NCI-H748 (cell line): ENCODE measurements at regions not wholly inside any gene's neighbourhood (a gene's known extent, or its start where the extent isn't known, plus 50 kb on each side); places are given as distances from the start of the nearest gene placed in this dataset.

ENCODE experiments used
- DNase-seq: peaks from one replicate; lab custom pipeline; 2025; ENCODE audit not compliant: unreplicated experiment; lab: John Stamatoyannopoulos, UW

DNA sequence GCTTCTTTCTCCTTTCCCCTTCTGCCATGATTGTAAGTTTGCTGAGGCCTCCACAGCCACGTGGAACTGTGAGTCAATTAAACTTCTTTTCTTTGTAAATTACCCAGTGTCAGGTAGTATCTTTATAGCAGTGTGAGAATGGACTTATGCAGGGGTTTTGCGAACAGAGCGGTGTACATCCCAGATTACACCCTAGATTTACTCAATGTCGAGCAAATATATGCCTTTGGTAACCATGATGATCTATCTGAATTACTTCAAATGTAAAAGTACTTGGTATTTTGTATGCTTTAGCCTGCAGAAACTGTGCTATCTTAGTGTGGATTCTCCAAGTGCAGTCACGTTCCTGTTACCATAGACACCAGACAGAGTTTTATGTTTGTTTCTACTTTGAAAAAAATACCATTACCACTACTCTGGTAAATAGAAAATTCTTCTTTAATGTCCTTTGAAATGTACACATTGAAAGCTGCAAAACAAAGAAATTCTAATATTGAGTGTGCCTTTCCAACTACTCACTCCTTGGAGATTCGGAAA lies 510.4 kb upstream of the ARGLU1 start:
- no peak for DNase-seq

DNA sequence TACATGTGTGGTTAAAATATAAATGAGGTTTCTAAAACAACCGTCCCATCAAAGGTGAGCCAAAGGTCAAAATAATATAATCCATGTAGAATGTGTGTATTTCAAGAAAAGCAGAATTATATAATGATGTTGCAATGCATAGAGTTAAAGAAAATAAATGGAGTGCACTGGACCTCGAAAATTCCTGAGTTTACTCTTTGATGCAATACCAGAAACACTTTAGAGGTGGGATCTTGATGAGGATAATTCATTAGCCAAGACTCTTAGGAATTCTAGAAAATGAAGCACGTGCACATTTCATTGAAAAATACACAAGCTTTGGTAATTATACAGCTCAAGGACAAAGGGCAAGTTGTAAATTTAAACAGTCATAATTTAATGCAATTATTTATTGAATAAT lies 508.9 kb upstream of the ARGLU1 start:
- DNase-seq = no peak

DNA sequence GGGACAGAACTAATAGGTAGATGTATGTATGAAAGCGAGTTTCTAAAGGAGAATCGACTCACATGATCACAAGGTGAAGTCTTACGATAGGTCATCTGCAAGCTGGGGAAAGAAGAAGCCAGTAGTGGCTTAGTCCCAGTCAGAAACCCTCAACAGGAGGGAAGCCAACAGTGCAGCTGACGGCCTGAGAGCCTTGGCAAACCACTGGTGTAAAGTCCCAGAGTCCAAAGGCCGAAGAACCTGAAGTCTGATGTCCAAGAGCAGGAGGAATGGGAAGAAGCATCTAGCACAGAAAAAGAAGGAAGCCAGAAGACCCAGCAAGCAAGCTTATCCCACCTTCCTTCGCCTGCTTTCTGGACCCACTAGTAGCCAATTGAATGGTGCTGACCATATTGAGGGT lies 507.6 kb upstream of the ARGLU1 start:
- no peak for DNase-seq

DNA sequence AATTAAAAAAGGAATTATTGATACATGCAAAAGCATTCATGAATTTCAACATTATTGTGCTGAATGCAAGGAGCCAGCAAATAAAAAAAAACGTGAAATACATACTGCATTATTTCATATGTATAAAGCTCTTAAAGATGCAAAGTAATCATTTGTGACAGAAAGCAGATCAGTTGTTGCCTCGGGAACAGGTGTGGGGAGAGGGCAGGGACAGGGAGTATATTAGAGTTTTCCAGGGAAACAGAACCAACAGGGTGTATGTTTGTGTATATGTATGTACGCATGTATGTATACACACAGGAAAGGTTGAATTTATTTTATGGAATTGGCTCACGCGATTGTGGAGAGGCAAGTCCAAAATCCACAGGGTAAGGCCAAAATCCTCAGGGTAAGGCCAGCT lies 502.9 kb upstream of the ARGLU1 start:
- DNase-seq = no peak

DNA sequence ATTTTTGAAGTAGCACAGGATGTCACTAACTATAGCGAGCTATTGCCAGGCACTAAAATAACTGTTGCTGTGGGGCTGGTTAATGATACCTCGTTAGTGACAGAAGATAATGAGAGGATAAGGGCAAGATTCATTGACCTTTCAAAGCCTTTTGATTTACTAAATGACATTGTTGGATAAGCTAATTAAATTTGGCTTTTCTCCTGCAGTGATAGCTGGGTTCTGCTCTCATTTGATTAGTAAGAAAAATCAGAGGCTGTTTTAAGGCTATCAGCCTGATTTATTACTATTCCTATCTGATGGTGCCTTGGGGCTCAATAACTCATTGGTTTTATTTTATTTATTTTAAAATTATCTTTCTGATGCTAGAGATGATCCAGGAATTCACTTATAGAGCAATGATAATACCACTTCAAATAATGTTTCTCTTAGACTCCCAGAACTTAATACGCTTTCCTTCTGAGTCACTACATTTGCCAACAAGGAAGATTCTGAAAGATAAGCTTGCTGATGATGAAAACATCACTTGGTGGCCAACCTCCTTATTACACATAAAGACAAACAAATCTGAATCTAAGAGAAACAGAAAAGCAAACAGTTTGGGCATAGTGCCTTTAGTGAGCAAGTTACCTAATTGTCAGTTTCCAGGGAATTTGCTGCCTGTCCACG lies 501.3 kb upstream of the ARGLU1 start:
- no peak for DNase-seq

DNA sequence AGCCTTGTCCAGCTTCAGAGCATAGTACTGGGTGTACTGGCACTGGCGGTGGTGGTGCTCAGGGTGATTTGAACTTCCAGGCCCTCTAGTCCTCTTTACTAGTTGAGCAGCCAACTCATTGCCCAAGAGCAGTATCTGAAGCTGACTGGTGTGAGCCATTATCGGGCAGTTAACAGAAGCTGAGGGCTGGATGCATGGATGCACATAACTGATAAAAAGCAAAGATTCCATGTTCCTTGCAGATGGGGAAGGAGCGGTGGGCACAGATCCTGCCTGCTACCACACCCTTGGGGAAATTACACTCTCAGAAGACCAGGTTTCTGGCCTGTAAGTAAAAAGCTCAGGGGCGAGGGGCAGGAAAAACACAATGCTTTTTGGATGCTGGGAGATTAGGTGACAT lies 499.4 kb upstream of the ARGLU1 start:
- DNase-seq = no peak

DNA sequence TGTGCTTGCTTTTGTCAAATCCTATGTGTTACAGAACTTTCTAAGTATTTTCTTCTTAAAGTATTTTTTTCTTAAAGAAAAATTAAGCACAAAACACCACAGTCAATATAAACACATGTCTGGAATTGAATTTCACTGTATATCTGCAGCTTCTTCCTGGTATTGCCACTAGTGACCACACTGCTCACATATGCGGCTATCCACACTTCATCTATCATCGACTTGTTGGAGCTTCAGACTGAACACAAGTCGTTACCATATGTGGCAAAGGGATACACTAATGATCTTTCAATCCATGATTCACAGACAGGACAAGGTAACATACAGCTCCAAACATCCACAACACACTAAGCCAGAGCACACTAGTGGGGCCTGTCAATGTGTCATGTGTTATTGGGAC lies 498.4 kb upstream of the ARGLU1 start:
- no peak for DNase-seq

DNA sequence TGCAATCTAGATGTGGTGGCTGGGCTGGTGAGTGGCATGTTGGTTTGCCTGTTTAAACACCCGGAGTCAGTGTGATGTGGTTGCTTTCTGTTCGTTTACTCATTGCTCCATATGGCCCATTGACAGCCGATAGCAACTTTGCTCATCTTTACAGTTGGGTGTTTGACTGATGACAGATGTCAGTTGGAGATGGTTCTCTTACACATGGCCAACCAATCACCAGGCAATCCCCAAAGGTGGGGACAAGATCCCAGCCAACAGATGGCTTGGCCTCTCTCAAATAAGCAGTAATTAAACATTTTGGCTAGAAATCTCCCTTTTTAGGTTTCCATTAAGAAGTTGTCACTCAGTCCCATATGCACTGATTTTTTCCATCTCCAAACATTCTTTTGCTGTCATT lies 497.1 kb upstream of the ARGLU1 start:
- DNase-seq = no peak

DNA sequence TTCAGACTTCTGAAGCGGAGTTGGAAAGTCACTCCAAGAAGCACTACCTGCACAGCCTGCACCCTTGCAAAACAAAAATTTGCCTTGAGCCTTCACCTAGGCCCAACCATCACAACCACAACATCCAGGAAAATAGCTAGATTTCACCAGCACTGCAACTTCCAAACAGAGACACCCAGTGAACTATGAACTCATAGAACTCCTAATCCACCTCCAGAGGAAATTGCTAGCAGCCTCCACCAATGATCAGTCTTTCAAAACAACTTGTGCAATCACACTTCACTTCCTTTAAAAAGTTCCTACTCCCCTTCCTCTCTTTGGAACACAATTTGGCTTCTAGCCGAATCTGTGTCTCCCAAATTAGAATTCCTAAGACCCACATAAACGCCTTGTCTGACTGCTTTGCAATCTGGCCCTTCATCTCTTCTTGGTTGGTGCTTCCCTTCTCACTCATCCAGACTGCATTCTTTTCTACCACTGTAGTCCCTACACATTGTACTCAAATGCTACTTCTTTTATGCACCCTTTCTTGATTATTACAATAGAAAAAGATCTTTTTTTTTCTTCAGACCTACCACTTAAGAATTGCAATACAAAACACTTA lies 489.2 kb upstream of the ARGLU1 start:
- no peak for DNase-seq

DNA sequence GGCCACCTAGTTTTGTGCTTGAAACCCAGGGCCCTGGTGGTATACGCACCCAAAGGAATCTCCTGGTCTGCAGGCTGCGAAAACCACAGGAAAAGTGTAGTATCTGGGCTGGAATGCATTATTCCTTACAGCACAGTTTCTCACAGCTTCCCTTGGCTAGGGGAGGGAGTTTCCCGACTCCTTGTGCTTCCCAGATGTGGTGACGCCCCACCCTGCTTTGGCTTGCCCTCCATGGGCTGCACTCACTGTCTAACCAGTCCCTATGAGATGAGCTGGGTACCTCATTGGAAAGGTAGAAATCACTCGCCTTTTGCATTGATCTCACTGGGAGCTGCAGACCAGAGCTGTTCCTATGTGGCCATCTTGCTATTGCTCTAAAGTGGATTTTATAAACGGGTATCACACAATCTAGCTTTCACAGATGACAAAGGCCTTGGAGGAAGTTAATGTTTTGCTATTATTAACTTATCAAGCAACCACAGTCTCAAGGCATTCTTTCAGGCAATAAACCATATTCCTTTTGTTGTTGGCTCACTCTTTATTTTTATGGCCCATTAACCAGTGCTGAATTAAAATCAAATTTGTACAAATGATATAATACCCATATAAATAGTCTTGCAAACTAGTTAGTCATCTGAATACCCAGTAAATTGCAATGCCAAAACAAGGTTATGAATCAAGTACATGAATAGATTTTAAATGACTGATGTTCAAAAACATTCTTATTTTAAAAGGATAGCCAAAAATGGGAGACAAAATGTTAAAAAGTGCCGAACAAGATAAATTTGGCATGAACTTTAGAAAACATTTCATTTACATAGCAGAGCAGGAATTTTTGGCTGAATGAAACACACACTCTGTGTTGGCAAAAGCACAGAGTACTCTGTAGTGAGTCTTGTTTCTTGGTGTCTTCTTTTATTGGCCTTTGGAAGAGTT lies 475.4 kb upstream of the ARGLU1 start:
- no peak for DNase-seq

DNA sequence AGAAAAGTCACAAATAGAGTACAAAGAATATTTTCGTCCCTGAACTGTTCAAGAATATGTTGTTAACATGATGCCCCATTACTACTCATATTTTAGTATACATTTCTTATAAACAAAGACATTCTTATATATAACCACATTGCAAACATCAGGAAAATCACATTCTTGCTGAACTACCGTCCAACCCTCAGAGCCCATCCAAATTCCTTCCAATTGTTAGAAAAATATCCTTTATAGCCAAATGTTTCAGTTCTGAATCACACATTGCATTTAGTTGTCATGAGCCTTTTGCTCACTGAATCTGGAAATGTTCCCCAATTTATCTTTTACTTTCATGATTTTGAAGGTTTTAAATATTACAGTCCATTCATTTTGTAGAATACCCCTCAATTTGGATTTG lies 467.8 kb upstream of the ARGLU1 start:
- DNase-seq = no peak

DNA sequence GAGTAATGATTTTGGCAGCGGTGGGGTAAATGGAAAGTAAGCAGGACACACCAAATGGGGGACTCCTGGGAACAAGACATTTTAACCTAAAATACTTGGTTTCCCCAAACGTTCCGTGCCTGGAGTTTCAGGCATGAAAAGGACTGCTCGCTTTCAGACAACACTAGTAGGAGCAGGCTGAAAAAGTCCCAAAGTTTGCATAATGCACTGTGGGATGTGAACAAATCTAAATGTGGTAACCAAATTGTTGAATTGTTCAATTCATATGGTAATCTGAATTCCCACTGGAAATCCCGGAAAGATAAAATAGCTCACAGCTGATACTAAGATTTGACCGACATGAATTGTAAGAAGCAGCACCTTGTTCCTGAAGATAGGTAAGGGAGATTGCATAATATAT lies 467.2 kb upstream of the ARGLU1 start:
- DNase-seq = no peak

DNA sequence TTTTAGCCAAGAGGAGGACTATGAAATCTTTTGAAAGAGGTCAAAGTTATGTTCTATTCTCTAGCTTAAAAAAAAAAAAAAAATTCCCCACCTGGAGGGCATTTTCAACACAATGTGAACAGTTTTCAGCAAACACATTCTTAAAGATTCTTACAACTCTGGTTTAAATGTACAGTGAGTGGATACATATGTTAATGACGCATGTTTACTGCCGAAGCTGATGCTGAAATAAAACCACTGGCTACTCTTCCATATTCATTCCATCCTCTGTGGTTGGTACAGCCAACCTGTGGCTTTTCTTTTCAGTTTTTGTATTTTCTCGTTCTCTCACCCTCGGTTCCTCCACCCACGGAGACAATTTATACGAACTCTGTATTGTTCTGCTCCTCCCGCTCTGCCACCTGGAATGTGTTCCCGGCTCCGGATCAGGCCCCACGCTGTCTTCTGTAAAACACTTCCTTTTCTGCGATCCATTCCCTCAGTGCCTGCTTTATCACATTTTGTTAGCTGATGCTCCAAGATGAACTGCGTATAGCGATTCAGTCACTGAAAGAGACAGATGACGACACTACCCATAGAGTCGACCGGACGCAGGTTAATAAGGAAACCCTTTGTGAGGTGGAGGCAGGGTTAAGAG lies 466.4 kb upstream of the ARGLU1 start:
- DNase-seq = no peak

DNA sequence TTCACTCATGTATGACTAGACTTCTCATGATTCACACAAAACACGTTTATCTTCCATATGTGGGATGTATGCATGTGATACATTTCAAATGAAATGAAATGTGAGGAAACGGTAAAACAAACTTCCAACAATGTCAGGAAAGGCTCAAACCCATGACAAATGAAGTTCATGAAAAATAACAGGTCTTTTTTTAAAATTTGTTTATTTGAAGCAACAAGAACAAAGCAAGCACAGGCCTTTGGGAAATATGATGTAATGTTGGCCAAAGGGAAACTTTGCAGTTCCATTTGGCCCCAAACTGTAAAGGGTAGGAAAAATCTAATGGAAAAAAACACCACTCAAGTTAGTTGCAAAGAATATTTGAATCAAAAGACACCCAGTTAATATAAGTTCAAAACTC lies 463.8 kb upstream of the ARGLU1 start:
- no peak for DNase-seq

DNA sequence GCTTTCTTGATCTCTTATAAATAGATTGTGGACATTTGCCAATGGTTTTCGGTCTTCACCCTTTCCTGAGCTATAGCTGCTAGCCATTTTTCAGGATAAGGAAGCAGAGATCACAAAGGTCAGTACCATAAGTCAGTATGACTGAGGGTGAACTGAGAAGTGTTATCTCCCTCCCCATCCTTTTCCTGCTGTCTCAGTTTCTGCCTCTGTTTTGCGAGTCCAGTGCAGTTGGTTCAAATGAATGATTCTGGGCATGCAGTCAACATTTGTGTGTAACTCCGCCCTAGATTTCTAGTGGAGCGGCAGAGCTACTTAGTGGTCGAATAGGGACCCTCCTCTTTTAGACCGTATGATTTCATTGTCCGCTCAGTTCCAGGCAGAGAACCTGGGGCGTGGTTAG lies 460.8 kb upstream of the ARGLU1 start:
- DNase-seq = no peak

DNA sequence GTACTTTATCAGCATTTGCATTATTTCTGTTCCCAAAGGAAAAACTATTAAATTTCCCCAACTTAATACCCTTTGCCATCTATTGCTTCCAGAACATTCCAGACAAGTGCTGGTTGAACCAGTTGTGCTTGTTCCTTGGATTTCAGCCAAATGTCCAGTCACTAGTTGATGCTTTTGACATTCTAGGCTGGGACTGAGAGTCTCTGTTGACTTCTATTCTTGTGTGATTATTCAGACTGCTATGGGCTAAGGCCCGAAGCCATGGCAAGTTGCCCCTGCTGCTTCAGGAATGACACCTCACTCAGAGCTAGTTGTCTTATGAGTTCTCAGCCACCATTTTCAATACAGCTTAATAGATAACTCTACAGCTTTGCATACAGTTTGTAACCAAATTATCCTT lies 458.1 kb upstream of the ARGLU1 start:
- peak; percentile 28 for DNase-seq

DNA sequence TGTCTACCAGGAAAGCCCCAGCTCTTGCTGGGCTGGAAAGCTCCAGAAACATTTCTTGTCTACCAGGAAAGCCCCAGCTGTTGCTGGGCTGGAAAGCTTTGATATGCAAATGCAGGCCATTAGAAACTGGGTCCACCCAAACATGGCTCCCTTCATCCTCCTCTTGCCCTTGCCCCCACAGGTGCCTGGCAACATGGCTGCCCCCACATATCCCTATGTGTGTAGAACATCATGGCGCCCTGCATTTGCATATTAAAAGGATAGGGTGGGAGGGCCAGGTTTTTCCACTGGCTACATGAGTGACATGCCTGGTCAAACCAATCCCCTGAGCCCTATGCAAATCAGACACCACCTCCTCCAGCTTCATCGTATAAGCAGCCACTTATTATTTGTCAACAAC lies 455.4 kb upstream of the ARGLU1 start:
- DNase-seq = no peak

DNA sequence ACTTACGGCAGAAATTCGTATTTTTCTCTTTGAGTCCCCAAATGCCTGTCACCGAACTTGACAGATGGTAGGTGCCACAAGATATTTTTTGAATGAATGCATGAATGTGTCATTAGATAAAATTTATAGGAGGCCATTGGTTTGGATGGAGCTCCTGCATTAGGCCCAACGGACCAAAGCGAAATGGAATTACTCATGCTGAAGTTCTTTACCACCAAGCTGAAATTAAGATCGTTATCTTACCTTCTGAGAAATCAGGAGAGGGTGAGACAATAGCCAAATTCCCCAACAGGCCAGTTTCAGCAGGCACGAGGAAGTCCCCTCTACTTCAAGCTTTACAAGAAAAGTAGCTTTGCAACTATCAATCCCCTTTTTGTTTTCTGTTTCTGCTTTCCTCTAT lies 452.5 kb upstream of the ARGLU1 start:
- DNase-seq = no peak

DNA sequence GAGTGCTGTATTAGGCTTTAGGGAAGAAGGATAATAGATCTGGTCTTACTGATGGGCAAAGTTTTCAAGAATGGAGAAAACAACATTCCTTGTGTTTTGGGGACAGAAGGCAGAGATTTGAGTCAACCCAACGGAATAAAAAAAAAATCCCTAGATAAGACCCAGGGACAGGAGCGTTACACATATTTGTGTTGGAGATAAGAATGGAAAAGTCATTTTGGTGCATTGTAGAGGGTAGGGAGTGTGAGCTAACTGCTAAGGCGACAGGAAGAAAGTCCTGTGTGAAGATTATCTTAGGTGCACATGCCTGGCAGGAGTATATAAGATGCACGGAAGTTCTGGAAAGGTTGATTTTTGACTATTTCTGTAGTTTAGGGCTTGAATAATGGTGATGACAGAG lies 450.3 kb upstream of the ARGLU1 start:
- DNase-seq = no peak

DNA sequence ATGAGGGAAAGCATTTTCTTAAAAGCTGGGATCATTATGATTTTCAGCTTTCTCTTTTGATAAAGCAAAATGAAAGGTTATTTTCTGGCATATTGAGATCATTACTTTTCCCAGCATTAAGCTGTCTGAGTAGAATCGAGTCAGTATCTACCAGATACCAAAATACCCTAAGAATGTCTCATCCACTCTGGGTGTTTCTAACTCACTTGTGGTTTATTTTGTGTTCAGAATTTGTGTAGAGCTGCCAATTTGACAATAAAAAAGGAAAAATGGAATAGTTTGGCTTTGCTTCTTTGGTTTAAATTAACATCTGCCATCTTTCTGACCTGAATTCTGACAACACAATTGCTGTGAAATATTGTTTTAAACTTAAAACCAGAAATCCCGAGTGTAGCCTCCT lies 438.7 kb upstream of the ARGLU1 start:
- DNase-seq = no peak

DNA sequence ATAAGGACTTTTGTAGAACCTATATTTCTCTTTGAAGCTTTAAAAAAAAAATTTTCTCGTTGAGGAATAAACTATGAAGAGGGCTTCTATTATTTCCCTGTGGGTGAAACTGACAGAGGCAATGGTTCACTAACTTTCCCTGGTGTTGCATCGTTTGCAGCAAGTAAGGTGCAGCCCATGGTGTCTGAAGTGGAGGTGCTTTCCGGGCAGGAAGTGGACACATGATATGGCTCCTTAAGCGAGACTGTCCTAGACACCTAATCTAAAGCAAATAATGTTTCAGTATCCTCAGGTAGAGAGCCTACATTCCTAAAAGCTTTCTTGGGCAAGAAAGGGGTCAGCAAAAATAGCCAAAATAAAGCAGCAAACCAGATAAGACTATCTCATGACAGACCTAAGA lies 437.6 kb upstream of the ARGLU1 start:
- DNase-seq = no peak
